Left kidney (tissue), 1 donor: ENCODE measurements at regions not wholly inside any gene's neighbourhood (a gene's known extent, or its start where the extent isn't known, plus 50 kb on each side); places are given as distances from the start of the nearest gene placed in this dataset.

ENCODE experiments used
- DNase-seq: peaks from one replicate; pipeline ENCODE4 v3.0.0-alpha.2; 2013

DNA sequence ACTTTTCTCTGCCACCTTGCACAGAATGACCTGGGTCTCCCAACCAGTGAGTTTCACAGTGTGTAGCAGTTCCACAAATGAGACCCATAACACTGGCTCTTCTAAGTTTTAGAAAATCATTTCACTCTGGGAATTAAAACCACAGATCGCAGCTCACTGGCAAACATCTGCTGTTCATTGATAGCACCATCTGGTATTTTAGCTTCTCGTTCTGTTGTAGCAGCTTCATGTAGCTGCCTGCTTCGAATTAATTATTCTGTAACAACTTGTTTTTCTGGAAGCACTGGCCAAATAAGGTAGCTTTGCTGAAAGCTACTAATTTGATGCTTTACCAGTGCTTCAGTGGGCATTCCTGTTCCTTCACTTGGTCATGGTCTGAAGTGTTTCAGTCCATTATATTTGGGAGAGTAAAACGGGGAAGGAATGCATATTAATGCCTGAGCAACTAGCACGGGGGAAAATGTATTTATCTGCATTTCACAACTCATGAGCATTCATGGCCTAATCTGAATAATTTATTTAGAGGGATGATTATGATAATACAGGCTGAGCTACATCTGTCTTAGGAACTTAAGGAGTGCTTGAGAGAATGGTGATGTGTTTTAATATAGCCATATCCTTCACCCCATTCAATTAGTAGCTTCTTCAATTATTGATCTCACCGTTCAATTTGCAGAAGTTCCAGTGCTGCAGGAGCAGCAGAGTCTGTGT, 447.4 kb downstream of the XPNPEP1 start:
- no peak for DNase-seq

DNA sequence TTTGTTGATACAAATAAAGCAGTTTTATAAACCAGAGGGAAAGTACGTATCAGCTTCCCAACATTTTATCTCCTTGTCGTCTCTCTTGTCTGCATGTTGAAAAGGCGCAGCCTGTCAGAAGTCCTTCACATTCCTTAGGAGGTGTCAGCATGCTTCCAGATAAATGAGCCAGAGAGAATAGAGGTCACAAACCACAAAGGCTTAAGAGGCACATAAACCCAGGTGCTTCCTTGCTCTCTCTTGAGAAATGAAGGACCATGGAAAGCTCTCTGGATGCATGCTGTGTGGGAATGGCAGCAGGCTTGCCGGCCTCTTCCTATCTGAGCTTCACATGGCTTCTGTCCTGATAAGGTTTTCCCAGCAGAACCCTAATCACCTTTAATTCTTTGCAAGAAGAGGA, 448.5 kb downstream of the XPNPEP1 start:
- peak; percentile 56 for DNase-seq

DNA sequence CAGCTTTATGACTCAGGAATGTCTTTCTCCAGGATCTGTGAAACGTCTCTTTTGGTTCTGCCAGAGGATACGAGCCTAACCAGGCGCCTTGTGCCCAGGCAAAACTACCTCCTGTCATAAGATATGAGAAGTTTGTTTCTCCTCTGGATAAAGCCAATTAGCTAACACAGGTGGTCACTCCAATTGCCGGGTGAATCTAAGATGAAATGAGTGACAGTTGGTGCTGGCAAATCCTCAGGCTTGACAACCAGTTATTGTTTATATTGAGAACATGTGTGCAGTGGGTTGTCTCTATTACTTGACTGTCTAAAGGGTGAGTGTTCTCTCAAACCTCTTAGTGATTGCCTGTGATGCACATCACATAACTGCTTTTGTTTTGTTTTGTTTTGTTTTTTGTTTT, 449.1 kb downstream of the XPNPEP1 start:
- no peak for DNase-seq

DNA sequence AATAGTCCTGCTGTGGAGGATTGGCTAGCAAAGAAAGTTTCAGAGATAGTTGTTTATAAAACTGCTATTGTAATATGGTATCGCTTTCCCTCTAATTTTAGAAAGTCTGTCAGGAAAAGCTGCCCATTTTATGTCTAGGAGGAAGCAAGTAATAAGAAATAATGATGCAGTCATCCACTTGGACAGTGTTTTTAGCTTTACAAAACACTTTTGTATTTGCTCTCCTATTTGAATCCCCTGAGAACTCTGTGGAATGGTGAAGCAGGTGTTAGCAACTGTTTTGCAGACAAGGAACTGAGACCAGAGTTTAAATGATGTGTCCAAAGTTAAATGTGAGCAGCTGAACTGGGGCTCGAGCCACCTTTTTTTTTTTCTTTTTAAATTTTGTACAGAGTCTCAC, 455.8 kb downstream of the XPNPEP1 start:
- DNase-seq = no peak

DNA sequence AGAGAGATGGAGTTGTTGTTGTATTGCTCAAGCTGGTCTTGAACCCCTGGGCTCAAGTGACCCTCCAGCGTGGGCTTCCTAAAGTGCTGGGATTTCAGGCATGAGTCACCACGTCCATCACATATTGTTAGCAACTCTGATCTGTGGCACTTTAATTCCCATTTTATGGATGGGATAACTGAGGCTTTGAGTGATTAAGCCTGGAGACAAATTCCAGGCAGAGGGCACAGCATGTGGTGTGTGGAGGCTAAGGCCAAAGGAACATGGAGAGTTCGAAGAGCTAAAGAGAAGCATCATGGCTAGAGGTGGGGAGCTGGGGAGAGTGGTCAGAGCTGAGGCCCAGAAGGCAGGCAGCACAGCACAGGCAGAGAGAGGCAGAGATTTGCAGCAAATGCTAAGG, 458.4 kb downstream of the XPNPEP1 start:
- DNase-seq = no peak

DNA sequence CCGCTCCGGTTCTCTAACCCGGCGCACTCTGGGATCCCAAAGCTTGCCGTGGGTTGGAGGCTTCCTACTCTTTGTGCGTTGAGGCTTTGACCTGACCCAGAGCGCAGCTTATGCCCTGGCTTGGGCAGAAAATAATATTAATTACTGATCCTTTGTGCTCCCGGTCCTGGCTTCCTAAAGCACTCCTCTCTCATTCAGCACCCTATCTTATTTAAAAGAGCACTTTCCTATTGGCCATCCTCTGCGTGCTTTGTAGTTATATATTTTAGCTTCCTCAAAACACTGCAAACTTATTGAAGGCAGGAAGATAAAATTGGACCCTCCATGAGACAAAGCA, 466.0 kb downstream of the XPNPEP1 start:
- DNase-seq = no peak

DNA sequence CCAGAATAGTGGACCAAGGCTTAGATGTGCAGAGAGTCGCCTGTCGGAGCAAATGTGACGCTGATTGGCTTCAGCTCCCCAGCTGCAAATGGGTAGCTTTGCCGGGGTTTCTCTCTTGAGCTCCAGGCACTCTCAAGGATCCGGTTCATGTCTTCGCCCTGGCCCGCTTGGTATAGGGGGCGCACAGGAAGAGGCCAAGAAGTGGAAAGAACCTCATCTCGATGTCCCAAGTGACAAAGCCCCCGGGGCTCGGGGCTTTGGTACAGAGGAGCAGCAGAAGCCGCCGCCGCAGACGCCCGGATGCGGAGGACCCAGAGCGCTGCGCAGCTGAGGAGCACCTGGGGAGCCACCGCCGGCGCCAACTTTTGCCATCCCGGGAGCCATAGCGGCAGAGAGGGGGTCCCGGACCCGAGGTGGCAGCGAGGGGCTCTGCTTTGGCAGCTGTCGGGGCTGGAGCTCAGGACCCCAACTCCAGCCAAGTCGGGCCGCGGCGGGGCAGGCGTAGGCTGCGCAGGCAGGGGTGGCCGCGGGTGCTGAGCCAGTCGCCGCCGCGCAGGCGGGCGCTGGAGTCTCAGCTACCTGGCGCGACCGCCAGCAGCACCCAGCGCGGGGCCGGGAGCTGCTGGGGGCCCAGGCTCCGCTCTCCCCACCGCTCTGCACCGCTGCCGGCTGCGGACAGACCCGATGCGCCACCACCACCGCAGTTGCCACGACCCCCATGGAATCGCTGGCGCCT, 466.6 kb downstream of the XPNPEP1 start:
- DNase-seq = peak; percentile 30

DNA sequence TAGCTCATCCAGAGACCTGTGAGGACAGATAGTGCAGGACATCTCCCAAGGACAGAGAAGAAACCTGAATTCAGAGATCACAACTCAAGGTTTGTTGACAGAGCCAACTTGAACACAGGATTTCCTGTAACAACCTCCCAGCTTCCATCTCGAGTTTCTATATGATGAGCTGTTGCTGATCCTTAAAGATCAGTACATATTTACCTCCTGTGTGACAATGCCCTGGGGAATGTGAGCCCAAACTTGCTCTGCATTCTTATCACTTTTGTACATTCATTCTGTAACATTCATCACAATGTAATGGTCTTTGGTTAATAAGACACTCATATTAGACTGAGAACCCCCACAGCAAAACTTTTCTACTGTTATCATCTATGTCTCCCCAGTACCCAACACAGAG, 468.6 kb downstream of the XPNPEP1 start:
- DNase-seq = no peak

DNA sequence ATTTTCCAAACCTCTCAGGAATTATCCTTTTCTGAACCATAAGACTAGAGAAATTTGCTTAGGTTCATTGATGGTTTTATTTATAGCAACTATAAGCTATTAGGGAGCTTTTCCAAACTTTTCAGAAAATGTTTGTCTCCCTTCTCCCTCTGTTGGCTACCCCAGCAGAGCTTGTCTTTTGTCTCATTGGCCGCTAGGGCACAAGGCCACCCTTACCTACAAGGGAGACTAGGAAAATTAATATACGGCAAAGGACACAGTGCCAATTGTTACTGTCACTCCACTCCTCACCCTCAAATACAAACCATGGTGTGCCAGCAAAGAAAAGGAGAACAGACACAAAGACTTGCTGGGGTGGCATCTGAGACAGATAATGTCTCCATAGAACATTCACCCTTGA, 471.4 kb downstream of the XPNPEP1 start:
- no peak for DNase-seq

DNA sequence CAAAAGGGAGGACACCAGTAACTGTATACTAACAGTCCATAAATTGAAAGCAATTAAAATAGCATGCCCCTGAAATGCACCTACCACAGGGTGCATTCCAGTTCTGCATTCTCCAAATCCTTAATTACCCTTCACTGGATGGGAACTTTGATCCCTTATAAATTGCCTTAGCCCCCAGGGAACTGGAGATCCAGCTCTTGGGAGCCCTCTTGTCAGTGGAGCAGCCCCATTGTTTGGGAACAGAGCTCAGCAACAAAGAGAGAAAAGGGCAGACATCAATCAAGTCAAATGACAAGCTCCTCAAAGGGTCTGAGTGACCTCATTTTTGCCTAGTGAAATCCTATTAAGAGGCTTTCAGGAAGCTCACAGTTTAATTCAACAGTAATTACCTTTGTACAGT, 472.6 kb downstream of the XPNPEP1 start:
- DNase-seq = peak; percentile 74

DNA sequence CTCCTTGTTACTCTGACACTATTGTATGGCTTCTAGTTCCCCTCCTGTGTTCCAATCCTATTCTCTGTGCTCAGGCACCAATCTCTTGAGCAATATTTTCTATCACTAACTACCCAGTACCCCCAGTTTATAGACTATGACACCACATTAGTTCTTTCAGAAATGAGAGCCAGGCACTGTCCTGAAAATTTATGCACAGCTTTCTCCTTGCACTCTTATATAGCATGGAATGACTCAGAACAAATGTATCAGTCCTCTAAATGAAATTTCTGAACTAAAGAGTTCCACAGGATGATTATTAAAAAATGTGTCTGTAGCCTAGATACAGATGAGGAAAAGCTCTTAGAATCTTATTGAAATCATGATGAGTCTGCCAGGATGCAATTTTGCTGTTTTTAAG, 489.9 kb downstream of the XPNPEP1 start:
- no peak for DNase-seq

DNA sequence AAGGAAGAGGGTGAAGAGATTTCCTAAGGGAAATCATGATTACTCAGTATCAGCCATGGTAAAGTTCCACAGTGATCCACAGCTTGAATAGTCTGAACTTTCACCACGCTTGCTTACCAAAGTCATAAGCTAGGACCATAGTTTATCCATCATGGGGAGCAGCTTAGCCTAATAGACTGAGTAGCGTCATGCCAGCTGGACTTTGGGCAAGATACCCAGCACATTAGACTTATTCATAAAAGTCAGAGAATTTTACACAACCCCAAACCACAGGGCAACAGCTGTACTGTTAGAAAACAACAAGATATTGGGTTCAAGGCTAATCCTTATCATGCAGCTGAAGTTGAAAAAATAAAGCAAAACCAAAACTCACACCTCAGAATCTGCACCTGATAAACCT, 491.0 kb downstream of the XPNPEP1 start:
- DNase-seq = no peak

DNA sequence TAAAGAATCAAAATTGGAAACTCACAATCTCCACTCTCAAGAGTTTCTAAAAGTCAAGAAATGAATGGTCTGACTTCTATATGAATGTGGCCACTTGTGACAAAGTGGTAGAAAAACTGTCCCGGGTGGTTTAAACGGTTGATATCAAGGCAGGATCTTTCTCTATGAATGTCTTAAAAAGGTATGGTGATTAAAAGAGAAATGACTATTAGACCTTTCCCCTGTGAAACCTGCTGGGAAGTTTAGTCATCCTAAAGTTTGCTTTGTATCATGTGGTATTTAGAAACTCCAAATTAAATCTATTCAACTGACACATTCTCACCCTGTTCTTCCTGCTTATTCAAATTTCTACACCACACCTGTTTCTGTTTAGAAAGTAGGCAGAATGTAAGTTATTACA, 492.5 kb downstream of the XPNPEP1 start:
- DNase-seq = no peak

DNA sequence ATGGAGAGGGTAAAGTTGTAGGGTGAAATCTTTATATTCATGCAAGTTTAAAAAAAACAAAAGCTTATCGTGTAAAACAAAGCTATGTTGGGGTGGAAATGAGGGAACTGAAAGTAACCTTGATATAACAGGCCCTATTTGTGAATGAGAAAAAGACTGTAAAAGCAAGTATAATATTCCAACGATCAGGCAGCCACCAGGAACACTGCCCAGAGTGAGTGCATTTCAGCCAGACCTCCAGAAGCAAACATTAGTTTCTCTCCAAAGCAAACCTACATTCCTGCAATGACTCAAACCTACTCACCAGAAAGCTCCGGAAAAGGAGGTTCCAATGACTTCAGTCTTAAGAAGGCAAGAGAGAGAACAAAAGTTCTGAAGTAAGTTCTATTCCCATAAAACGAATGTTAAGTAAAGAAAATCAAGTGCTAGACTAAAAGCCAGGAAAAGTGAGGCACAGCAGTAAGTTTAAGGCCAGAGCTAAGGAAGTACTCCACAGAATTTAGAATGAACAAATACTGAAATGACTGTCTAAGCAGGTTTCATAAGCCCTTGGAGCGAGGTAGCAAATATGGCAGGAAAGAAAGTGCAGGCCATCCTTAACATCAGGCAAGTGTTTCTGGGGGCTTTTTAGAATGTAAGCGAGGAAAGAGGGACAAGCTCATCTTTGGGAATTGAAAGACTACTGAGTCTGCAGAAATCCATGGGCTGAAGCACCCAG, 493.1 kb downstream of the XPNPEP1 start:
- DNase-seq = no peak

DNA sequence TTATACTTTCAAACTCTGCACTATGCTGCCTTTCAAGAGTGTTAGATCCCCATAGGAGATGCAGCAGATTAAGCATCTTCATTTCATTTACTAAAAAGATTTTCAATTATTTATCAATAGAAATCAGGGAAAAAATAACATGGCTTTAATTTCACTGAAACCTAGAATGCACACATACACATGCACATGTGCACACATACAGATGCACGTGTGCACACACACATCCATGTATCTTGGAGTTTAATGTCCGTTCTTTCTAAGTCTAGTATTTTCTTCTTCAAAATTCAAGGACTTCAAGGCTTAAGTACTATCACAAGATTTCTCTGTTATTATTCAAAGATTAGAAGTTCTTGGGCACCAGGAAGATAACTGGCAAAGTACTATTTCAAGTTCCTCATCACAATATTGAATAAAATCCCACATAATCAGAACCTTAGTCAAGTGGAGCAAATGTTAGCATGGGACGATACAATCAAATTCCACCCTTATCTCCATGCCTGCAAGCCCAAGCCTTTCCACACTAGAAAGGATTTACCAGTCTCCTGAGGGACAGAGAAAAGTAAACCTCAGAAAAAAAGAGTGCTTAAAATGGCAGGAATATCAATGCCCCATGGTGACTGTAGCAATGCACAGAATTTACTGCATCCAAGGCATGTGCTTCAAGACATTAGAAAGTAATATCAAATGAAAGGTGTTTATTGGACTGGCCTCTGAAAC, 494.4 kb downstream of the XPNPEP1 start:
- DNase-seq = no peak

DNA sequence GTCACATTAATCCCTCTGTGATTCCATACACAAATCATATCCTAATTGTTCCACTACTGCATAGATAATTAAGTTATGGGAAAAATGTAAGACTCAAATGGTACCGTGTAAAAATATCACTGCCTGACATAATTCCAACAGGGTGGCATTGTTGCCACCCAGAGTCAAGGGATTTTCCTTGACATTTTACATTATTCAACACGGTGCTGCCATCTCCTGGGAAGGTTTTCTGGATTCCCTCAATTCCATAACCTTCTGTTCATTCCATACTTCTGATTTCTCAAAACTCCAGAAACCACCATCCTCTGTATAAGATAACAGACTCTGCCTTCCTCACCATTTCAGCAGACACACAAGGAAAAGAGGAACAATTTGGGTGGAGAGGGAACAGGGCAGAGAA, 495.9 kb downstream of the XPNPEP1 start:
- no peak for DNase-seq

DNA sequence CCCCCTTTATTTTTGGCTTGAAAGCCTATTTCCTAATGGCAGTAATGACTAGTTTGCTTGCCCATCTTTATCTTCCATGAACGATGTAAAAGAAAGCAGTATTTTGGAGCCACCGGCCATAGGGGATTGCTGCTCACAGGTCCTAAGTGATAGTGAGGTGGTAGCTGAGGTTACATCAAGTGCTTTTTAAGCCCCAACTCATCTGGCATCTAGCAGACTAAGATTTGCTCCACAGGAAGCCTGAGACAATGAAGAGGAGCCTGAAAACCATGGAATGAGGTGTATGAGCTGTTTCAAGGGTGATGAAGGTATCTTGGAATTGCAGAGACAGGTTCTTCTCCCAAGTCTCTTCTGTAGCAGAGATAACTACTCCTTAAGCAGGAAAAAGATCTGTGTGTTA, 496.3 kb downstream of the XPNPEP1 start:
- DNase-seq = no peak

DNA sequence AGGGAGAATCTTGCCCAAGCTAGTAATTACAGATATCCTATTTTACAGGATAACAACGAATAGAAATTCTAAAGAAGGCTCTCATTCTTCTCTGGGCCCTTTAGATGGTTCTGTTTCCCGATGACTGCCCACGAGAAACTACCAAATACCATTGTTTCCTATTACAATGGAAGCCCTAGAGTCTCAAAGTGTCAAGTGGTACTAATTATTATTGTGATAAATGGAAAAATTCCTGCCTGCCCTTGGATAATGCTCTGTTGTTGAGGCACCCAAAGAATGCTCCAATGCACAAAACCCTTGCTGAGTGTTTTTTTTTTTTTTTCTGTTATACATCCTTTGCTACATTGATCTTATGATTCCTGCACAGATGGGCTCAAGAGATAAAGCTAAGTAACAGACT, 504.5 kb downstream of the XPNPEP1 start:
- DNase-seq = no peak

DNA sequence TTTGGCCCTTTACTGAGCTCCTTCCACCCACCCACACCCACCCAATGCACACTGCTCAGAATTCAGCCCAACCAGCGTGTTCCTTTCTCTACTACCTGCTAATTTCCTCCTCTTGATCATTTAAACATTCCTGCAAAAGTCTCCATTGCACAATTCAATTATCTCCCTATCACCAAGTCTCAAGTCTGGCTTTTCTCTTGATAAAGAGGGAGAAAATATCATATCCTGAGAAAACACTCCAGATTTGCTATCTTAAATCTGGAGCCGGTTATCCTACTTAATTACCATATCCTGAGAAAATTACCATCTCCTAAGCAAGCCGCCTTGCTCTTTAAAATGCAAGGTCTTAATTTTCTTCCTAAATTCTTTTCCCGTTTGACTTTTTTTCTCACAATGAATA, 505.5 kb downstream of the XPNPEP1 start:
- DNase-seq = no peak

DNA sequence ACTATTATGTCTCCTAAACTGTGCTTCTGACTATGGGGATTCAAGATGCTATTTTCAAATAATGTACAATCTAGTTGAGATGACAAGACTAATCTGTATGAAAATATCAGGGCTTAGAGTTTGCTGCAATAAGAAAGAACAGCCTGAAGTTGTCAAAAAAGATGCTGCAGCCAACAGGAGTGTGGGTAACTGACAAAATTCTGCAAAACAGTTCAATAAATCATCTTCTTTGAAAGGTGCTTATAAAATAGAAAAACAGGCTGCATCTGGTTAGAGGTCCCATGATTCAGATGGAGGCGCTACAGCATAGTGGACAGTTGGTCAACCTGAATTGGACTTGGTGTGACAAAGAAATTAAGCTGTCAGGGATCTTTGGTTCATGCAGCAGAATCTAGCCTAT, 511.0 kb downstream of the XPNPEP1 start:
- DNase-seq = peak; percentile 25

DNA sequence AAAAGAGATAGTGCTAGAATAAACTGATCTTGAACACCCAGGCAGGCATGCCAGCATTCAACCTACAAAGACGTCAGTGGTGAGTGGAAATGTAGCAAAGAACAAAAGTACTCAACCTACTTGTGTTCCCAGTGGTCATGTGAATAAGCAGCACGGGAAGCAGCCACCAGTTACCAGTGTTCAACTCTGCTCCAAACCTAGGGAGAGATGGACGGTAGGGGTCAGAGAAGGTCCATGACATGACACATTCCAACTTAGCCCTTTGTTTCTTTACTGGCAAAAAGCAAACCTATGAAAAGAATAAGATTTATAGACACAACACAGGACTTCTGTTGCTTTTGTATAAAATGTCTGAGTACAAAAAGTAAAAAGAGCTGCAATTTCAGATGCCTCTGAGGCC, 511.4 kb downstream of the XPNPEP1 start:
- DNase-seq = peak; percentile 47

DNA sequence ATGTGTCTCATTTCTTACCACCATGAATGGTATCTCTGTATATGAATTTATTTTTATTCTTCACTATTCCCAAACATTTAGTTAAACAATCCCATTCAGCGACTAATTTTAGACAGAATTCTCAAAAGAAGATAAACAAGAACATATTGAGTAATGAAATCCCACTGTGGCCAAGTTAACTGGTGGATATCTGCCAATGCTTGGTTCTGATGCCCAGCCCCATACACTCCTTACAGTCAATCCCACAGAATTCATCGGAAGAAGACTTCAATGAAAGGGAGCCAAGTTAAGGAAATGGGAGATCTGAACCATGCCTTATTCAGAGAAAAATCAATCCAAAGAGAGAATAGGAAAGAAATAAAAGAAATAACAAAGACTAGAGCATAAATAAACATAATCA, 518.0 kb downstream of the XPNPEP1 start:
- DNase-seq = no peak

DNA sequence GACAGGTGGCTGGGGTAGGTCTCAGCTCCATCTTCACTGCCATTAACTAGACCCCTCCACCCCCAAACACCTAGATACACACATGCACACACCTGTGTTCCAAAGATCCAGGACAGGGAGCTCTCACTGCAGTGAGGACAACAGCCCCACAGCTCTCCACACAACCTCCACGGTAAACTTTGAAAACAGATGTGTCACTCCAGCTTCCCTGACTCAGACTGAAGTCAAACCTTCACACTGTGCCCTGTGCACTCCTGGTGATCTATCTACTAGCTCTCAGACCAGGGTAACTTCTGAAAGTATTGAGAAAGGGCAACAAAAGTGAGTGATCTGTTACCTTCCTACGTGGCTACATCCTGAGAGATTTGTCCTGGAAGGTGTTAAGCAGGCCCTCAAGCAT, 519.8 kb downstream of the XPNPEP1 start:
- DNase-seq = no peak
